ENCODE measurements at regions not wholly inside any gene's neighbourhood (a gene's known extent, or its start where the extent isn't known, plus 50 kb on each side); places are given as distances from the start of the nearest gene placed in this dataset.
A peak's percentile ranks its signal among the peaks of the same experiment; 100 is the strongest.

GRCh38 chr12:128073937-128074336 lies 193.0 kb upstream of the TMEM132C start:
- H3K4me3 ChIP-seq (ENCODE audit: low read depth, low read length), result no peak overlapping the region
- ChIA-PET POLR2A (no interaction called here), CTCF (interaction anchor here (1.0 kb wide), 1 partner anchor 361 kb away, joined by 3 read pairs; no protein-coding TSS in a partner anchor)
- TF ChIP-seq CTCF (IDR thresholded peaks at IDR 0.05; ENCODE audit: insufficient read depth, low read length, missing control alignments), result no peak
- no peak for DNase-seq (ENCODE audit: low read depth, low spot score)

- ChIA-PET CTCF (interaction anchor here (1.6 kb wide), 1 partner anchor 397 kb away, joined by 4 read pairs; no protein-coding TSS in a partner anchor), POLR2A (no interaction called here)
- no peak for TF ChIP-seq CTCF (IDR thresholded peaks at IDR 0.05; ENCODE audit: insufficient read depth, low read length, missing control alignments)
- H3K4me3 ChIP-seq (ENCODE audit: low read depth, low read length), result no peak overlapping the region
- DNase-seq (ENCODE audit: low read depth, low spot score), result no peak
These were observed 191.6 kb upstream of the TMEM132C start for GRCh38 chr12:128075332-128075731.

- no peak overlapping the region for H3K4me3 ChIP-seq (ENCODE audit: low read depth, low read length)
- CTCF ChIA-PET, result interaction anchor here (1.6 kb wide), 1 partner anchor 398 kb away, joined by 4 read pairs; no protein-coding TSS in a partner anchor
- DNase-seq (ENCODE audit: low read depth, low spot score), result peak; percentile 94
- POLR2A ChIA-PET, result no interaction called here
- TF ChIP-seq CTCF (IDR thresholded peaks at IDR 0.05; ENCODE audit: insufficient read depth, low read length, missing control alignments), result no peak
These were observed 190.8 kb upstream of the TMEM132C start for GRCh38 chr12:128076188-128076587.

GRCh38 chr12:128077211-128077916 lies 189.6 kb upstream of the TMEM132C start:
- CTCF ChIA-PET, result interaction anchor here (1.0 kb wide), 1 partner anchor 8 kb away, joined by 3 read pairs; no protein-coding TSS in a partner anchor
- no peak for DNase-seq (ENCODE audit: low read depth, low spot score)
- no peak overlapping the region for H3K4me3 ChIP-seq (ENCODE audit: low read depth, low read length)
- POLR2A ChIA-PET, result no interaction called here
- no peak for TF ChIP-seq CTCF (IDR thresholded peaks at IDR 0.05; ENCODE audit: insufficient read depth, low read length, missing control alignments)

- TF ChIP-seq CTCF (IDR thresholded peaks at IDR 0.05; ENCODE audit: insufficient read depth, low read length, missing control alignments), result no peak
- CTCF ChIA-PET, result interaction anchor here (1.0 kb wide), 1 partner anchor 9 kb away, joined by 3 read pairs; no protein-coding TSS in a partner anchor
- DNase-seq (ENCODE audit: low read depth, low spot score), result no peak
- POLR2A ChIA-PET, result no interaction called here
- H3K4me3 ChIP-seq (ENCODE audit: low read depth, low read length), result no peak overlapping the region
These were observed 189.1 kb upstream of the TMEM132C start for GRCh38 chr12:128077917-128078298.

GRCh38 chr12:128078301-128078971 lies 188.5 kb upstream of the TMEM132C start:
- no peak overlapping the region for H3K4me3 ChIP-seq (ENCODE audit: low read depth, low read length)
- DNase-seq (ENCODE audit: low read depth, low spot score), result no peak
- ChIA-PET POLR2A (no interaction called here), CTCF (interaction anchor here (1.1 kb wide), 1 partner anchor 9 kb away, joined by 5 read pairs; no protein-coding TSS in a partner anchor)
- no peak for TF ChIP-seq CTCF (IDR thresholded peaks at IDR 0.05; ENCODE audit: insufficient read depth, low read length, missing control alignments)
